SKM-1 treated with dmso at 0.1 percent for 144 hours (cell line): ENCODE measurements at regions not wholly inside any gene's neighbourhood (a gene's known extent, or its start where the extent isn't known, plus 50 kb on each side); places are given as distances from the start of the nearest gene placed in this dataset.

Source experiments
- DNase-seq: peaks from one replicate; lab custom pipeline; 2025; ENCODE audit not compliant: unreplicated experiment; lab: John Stamatoyannopoulos, UW

- no peak for DNase-seq
Measured at GRCh38 chr2:84290537-84290936, 168.5 kb downstream of the SUCLG1 start.

- no peak for DNase-seq
Measured at GRCh38 chr2:84288293-84288692, 170.8 kb downstream of the SUCLG1 start.

- DNase-seq: no peak
Measured at GRCh38 chr2:84286878-84287277, 172.2 kb downstream of the SUCLG1 start.

GRCh38 chr2:84285056-84285747 is 173.9 kb downstream of the SUCLG1 start:
- no peak for DNase-seq

- DNase-seq: no peak
Measured at GRCh38 chr2:84283506-84283905, 175.6 kb downstream of the SUCLG1 start.

GRCh38 chr2:84281510-84281909 is 177.6 kb downstream of the SUCLG1 start:
- no peak for DNase-seq

- DNase-seq: no peak
Measured at GRCh38 chr2:84280873-84281272, 178.2 kb downstream of the SUCLG1 start.

GRCh38 chr2:84278386-84278785 is 180.7 kb downstream of the SUCLG1 start:
- no peak for DNase-seq

GRCh38 chr2:84276590-84277255 is 182.4 kb downstream of the SUCLG1 start:
- DNase-seq: no peak

GRCh38 chr2:84273406-84273805 is 185.7 kb downstream of the SUCLG1 start:
- DNase-seq: no peak

- no peak for DNase-seq
Measured at GRCh38 chr2:84271977-84272376, 187.1 kb downstream of the SUCLG1 start.

GRCh38 chr2:84257831-84258230 is 201.2 kb downstream of the SUCLG1 start:
- no peak for DNase-seq

GRCh38 chr2:84251651-84252302 is 207.3 kb downstream of the SUCLG1 start:
- no peak for DNase-seq

GRCh38 chr2:84249140-84249539 is 209.9 kb downstream of the SUCLG1 start:
- DNase-seq: no peak

GRCh38 chr2:84247532-84247931 is 211.5 kb downstream of the SUCLG1 start:
- DNase-seq: no peak

- DNase-seq: no peak
Measured at GRCh38 chr2:84243788-84244733, 215.0 kb downstream of the SUCLG1 start.

- DNase-seq: peak; percentile 30
Measured at GRCh38 chr2:84238907-84239306, 220.2 kb downstream of the SUCLG1 start.

GRCh38 chr2:84236288-84236687 is 222.8 kb downstream of the SUCLG1 start:
- DNase-seq: no peak

- DNase-seq: no peak
Measured at GRCh38 chr2:84234103-84234502, 225.0 kb downstream of the SUCLG1 start.

GRCh38 chr2:84231478-84231877 is 227.6 kb downstream of the SUCLG1 start:
- DNase-seq: no peak

GRCh38 chr2:84224121-84224520 is 235.0 kb downstream of the SUCLG1 start:
- DNase-seq: no peak
